GM18870 (cell line): ENCODE measurements at regions not wholly inside any gene's neighbourhood (a gene's known extent, or its start where the extent isn't known, plus 50 kb on each side); places are given as distances from the start of the nearest gene placed in this dataset.
"Not testable (repeated sequence)": the region's sequence is repeated elsewhere in the genome, so short reads cannot be mapped to it uniquely, and the experiment has no call there.

Experiments
- ATAC-seq: cut with Tn5 transposase; IDR thresholded peaks from one replicate; pipeline ENCODE4 v1.9.1; 2021; ENCODE audit warnings: moderate library complexity; ENCODE audit not compliant: unreplicated experiment

DNA sequence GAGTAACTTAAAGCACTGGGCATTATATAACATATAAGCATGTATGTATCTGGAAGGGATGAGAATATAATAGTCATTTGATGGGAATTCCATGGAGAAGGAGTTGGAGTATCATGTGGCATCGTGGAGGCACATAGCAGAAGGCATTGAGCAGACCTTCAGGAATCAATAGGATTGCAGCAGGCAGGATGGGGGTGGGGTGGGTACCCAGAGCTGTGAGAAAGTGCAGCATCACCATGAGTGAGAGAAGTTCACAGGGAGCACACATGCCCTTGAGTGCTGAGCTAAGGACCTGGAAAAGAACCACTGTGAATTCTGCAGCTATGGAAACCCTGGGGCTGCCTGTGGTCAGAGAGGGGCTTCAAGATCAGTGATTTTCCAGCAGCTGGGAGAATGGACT lies 57.3 kb downstream of the MED10 start:
- no peak for ATAC-seq

DNA sequence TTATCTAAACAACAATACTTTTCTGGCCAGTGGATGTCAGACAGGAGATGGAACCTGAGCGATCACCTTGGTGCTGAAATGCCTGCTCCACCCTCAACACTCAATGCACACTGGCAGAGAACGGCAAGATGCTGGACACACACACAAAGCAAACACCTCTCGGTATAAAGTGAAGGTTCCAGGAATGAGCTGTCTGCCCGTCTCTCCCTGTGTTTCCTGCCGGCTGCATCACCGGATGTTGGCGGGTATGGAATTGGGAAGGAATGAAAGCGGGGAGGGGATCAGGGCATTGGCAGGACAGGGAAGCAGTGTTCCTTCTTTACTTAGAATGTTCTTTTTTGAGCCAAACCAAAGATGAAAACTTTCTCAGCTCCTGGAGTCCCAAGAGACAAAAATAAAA lies 59.2 kb downstream of the MED10 start:
- ATAC-seq: no peak

DNA sequence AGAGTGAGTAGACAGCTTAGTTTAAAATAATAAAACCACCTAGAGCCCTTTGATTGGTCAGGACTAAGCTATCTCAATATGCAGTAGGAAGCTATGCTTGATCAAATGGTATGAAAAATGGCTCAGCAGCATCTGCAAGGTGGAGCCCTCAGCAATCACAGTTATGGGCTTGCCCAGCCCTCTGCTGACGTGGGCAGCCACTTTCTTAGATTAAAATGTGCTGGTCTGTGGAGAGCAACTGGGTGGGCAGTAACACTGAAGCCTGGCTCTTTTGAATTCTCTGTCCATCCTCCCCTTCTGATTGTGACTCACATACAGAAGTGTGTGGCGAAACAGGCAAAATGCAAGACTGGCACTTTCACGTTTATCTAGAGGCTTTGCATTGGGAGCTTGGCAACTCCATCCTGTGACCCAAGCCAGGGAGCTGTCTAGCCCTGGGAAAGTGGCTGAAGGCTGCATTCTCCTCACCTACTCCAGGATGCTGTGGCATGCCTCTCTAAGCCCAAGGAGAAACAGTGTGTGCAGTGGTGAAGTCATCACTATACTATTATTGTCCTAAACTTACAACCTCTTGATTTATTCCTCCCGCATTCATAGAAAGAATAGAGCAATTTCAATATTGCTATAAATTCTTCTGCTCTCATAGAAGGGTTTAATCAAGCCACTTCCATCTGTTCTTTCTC lies 61.1 kb downstream of the MED10 start:
- no peak for ATAC-seq

GRCh38 chr5:6315580-6315979 lies 62.8 kb downstream of the MED10 start:
- ATAC-seq: no peak

DNA sequence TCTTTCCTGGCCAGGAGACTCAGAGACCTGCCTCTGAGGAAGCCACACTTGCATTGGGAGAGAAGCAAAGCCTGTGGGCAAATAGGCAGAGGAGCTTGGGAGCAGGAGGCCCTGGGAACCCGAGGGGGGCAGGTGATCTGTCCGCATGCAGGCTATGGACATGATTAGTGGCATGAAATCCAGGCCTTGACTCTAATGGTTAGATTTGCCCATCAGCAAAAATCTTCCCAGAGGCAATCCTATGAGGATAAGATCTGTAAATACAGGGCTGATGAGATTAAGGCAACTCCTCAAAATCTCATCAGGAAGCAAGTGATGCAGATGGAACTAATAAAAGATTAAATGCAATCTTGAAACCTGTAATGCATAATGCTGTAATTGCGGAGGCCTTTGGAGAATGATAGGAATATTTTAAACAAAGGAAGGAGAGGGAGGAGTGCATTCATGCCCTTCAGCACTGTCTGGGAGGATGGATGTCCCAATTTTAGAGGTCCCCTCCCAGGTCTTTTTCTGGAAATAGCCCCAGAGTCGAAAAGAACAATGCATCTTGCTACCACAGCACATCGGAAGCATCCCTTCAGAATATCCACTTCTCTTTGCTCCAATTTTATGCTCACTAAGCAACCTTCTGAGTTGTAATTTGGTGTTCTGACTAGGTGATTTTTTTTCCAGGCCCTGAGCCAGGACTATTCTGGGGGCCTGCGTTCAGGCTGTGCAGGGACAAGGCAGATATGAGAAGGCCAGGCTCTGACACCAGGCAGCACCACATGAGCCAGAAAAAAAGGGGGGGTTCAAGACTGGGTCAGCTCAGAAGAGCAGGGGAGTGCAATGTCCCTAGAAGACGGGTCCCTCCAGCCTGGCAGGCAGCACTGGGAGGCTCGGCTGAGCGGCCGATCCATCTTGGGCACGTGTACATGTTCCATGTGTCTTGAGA lies 66.5 kb downstream of the MED10 start:
- no peak for ATAC-seq

GRCh38 chr5:6309949-6310348 lies 68.4 kb downstream of the MED10 start:
- ATAC-seq: no peak

- no peak for ATAC-seq
Measured at GRCh38 chr5:6308683-6309082, 69.7 kb downstream of the MED10 start.

GRCh38 chr5:6307304-6307703 lies 71.0 kb downstream of the MED10 start:
- ATAC-seq: no peak

GRCh38 chr5:6305853-6306252 lies 72.5 kb downstream of the MED10 start:
- ATAC-seq: no peak

DNA sequence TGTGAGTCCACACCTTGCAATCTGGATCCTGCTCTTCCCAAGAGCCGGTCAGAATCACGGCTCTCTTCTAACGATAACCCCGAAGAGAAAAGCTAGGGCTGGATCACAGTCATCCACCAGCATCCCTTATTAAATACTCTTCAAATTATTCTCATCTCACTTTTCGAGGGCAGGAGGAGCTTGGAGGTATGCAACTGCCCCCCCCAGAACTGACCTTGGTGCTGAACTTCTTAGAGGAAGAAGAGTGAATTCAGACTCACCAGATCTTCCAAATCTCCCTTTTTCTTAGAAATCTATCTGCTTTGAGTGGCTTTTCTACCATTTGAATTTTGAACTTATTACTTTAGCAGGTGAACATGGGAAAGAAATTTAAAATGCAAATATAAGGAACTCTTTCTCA lies 75.7 kb downstream of the MED10 start:
- ATAC-seq: no peak

- ATAC-seq: no peak
Measured at GRCh38 chr5:6302075-6302474, 76.3 kb downstream of the MED10 start.

DNA sequence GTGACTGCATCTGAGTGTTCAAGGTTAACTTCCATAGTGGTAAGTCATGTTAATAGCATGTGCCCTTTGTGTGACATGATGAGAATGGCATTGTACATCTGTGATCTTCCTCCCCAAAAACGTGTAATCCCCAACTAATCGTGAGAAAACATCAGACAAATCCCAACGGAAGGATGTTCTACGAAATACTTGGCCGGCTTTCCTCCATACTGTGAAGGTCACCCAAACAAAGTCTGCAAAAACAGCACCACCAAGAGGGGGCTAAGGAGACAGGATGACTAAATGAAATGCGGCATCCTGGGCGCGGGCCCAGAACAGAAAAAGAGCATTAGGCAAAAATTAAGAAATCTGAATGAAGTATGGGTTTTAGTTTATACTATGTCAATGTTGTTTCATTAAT lies 81.8 kb downstream of the MED10 start:
- no peak for ATAC-seq

GRCh38 chr5:6291961-6292360 lies 86.4 kb downstream of the MED10 start:
- ATAC-seq: no peak

DNA sequence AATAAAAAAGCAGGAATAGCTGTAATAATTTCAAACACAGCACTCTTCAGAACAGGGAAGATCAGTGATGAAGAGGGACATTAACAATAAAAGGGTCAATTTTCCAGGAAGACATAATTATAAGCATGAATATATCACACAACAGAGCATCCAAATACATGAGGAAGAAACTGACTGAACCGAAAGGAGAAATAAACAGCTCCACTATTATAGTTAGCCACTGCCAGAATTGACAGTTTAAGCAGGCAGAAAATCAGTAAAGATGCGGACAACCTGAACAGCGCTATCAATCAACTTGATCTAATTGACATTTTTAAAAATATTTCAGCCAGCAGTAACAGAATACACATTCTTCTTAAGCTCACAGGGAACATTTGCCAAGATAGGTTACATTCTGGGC lies 89.1 kb downstream of the MED10 start:
- ATAC-seq: no peak

- ATAC-seq: no peak
Measured at GRCh38 chr5:6287176-6287575, 91.2 kb downstream of the MED10 start.

DNA sequence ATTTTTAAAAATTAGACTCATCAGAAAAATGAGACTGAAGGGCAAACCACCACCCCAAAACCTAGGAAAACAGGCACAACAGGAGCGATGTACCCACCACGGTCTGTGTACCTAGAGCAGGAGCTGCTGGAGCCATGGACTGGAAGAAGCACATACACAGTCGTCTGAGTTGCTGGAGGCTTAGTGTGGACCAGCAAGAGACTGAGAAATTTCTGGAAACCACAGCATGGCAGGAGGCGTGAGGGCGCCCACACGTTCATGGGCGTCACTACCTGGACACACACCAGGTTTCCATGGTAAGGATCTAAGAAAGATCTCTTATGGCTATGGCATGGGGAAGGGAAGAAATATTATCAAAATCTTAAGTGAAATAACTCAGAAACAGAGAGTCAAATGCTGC lies 91.9 kb downstream of the MED10 start:
- ATAC-seq: no peak

DNA sequence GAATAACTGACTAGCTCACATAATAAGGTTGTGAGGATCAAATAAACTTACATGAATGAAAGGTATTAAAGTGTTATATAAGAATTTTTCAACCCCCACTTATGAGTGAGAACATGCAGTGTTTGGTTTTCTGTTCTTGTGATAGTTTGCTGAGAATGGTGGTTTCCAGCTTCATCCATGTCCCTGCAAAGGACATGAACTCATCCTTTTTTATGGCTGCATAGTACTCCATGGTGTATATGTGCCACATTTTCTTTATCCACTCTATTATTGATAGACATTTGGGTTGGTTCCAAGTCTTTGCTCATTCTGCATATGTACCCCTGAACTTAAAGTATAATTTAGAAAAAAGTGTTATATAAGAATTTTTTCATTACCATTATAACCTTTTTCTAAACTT lies 93.9 kb downstream of the MED10 start:
- ATAC-seq: not testable (repeated sequence)

- ATAC-seq: no peak
Measured at GRCh38 chr5:6282352-6282751, 96.0 kb downstream of the MED10 start.

GRCh38 chr5:6281818-6282217 lies 96.5 kb downstream of the MED10 start:
- no peak for ATAC-seq

DNA sequence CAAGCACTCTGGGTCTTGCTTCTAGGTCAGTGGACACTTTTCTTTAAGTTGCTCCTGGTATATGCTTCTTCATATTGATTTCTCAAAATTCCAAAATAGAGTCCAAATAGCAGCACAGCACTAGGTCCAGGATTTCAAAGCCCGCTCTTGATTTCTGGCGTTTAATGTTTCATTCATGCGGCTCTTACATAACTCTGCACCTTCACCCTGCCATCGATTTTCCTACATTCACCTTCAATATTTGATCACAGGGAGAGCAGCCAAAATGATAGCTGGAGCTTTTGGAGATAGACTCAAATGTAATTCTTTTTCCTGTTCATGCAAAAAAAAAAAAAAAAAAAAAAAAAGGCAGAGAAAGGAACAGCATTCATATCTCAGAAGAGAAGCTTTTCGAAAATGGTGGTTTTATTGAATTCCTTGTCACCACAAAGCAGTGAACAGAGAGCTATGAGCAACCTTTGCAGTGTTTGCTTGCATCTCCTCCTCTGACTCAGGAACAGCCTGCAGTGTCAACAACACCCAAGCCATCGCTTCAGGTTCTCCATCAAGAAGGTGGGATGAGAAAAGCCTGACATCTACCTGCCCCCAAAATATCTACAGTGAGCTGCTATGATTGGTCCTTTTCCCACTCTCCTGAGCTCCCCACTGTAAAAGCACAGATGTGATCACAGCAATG lies 97.8 kb downstream of the MED10 start:
- no peak for ATAC-seq

GRCh38 chr5:6279607-6280006 lies 98.7 kb downstream of the MED10 start:
- no peak for ATAC-seq
